Muscle of back (tissue), 3 donors: ENCODE measurements at regions not wholly inside any gene's neighbourhood (a gene's known extent, or its start where the extent isn't known, plus 50 kb on each side); places are given as distances from the start of the nearest gene placed in this dataset.
"Not testable (repeated sequence)": the region's sequence is repeated elsewhere in the genome, so short reads cannot be mapped to it uniquely, and the experiment has no call there.

ENCODE experiments used
- DNase-seq, 3 donors: peaks; one replicate each; pipeline versions ENCODE4 v3.0.0 to v3.0.0-alpha.2; 2013

- no peak for DNase-seq
These were observed 81.9 kb downstream of the TMEM18 start for GRCh38 chr2:595141-595815.

GRCh38 chr2:594297-594949 lies 82.8 kb downstream of the TMEM18 start:
- DNase-seq = no peak

GRCh38 chr2:593356-594026 lies 83.7 kb downstream of the TMEM18 start:
- no peak for DNase-seq

- DNase-seq = no peak
These were observed 84.5 kb downstream of the TMEM18 start for GRCh38 chr2:592737-593136.

- no peak for DNase-seq
These were observed 86.7 kb downstream of the TMEM18 start for GRCh38 chr2:590214-591175.

GRCh38 chr2:589281-590130 lies 87.7 kb downstream of the TMEM18 start:
- peak in 2 of 3 donors; percentile 34 to 50 for DNase-seq

- DNase-seq = no peak
These were observed 89.0 kb downstream of the TMEM18 start for GRCh38 chr2:588074-588645.

- DNase-seq = no peak
These were observed 89.9 kb downstream of the TMEM18 start for GRCh38 chr2:587087-587960.

GRCh38 chr2:586641-587076 lies 90.5 kb downstream of the TMEM18 start:
- DNase-seq = no peak

GRCh38 chr2:584863-585823 lies 92.1 kb downstream of the TMEM18 start:
- no peak for DNase-seq

- no peak for DNase-seq
These were observed 93.5 kb downstream of the TMEM18 start for GRCh38 chr2:583666-584065.

- DNase-seq = no peak
These were observed 94.2 kb downstream of the TMEM18 start for GRCh38 chr2:582792-583528.

GRCh38 chr2:582289-582688 lies 94.9 kb downstream of the TMEM18 start:
- not testable (repeated sequence) for DNase-seq

GRCh38 chr2:579961-580360 lies 97.2 kb downstream of the TMEM18 start:
- DNase-seq = no peak

GRCh38 chr2:579351-579886 lies 97.8 kb downstream of the TMEM18 start:
- no peak for DNase-seq

GRCh38 chr2:576292-576691 lies 100.9 kb downstream of the TMEM18 start:
- DNase-seq = no peak

- DNase-seq = no peak
These were observed 101.4 kb downstream of the TMEM18 start for GRCh38 chr2:575727-576236.
